ENCODE measurements at regions not wholly inside any gene's neighbourhood (a gene's known extent, or its start where the extent isn't known, plus 50 kb on each side); places are given as distances from the start of the nearest gene placed in this dataset.

DNA sequence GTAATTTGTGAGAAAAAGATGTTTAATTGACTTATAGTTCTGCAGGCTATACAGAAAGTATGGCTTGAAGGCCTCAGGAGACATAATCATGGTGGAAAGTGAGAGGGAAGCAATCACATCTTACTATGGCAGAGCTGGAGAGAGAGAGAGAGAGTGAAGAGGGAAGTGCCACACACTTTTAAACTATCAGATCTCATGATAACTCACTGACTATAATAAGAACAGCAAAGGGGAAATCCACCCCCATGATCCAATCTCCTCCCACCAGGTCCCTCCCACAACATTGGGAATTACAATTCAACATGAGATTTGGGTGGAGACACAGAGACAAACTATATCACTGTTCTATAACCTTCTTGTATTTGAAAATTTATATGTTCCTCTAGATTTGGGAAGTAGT is 117.2 kb upstream of the BMP5 start:
- TF ChIP-seq, protein P1, sequence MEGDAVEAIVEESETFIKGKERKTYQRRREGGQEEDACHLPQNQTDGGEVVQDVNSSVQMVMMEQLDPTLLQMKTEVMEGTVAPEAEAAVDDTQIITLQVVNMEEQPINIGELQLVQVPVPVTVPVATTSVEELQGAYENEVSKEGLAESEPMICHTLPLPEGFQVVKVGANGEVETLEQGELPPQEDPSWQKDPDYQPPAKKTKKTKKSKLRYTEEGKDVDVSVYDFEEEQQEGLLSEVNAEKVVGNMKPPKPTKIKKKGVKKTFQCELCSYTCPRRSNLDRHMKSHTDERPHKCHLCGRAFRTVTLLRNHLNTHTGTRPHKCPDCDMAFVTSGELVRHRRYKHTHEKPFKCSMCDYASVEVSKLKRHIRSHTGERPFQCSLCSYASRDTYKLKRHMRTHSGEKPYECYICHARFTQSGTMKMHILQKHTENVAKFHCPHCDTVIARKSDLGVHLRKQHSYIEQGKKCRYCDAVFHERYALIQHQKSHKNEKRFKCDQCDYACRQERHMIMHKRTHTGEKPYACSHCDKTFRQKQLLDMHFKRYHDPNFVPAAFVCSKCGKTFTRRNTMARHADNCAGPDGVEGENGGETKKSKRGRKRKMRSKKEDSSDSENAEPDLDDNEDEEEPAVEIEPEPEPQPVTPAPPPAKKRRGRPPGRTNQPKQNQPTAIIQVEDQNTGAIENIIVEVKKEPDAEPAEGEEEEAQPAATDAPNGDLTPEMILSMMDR (conservative IDR thresholded peaks at IDR 0.05; ENCODE audit: low read depth, low read length), result no peak
- TF ChIP-seq EZH2phosphoT487 (IDR thresholded peaks at IDR 0.05; ENCODE audit: borderline replicate concordance, low read length) (no peak), EZH2 (IDR thresholded peaks at IDR 0.05; ENCODE audit: low read length, unreplicated experiment) (no peak)
